Adrenal gland (tissue), 9 donors: ENCODE measurements at regions not wholly inside any gene's neighbourhood (a gene's known extent, or its start where the extent isn't known, plus 50 kb on each side); places are given as distances from the start of the nearest gene placed in this dataset.

Experiments used
- DNase-seq, 7 donors: peaks; one replicate each; pipeline ENCODE4 v3.0.0-alpha.2; 2019 to 2020
- H3K27ac ChIP-seq, 5 donors: fragments of 200-600 bp; sonication (generic) in 4 of 5; 1 replicate in 3 of 5; 2 replicates in 2 of 5; pipeline versions ENCODE4 v1.5.1 to v1.8.0; 2016 to 2020; ENCODE audit warnings: mild to moderate bottlenecking in 1 of 5
- H3K27me3 ChIP-seq: fragments of 200-600 bp; 2 replicates; pipeline ENCODE4 v1.8.0; 2021
- H3K36me3 ChIP-seq, 2 donors: fragments of 200-600 bp; replicated peaks in 1 of 2; 1 replicate in 1 of 2; 2 replicates in 1 of 2; pipeline versions ENCODE4 v1.5.1 to v1.8.0; 2018 to 2022
- H3K4me1 ChIP-seq, 2 donors: fragments of 200-600 bp; replicated peaks in 1 of 2; 1 replicate in 1 of 2; 2 replicates in 1 of 2; pipeline versions ENCODE4 v1.5.1 to v1.8.0; 2018 to 2021
- H3K4me3 ChIP-seq, 4 donors: fragments of 200-600 bp; sonication (generic) in 3 of 4; one replicate each; pipeline ENCODE4 v1.5.1; 2016 to 2018
- H3K9me3 ChIP-seq, 3 donors: fragments of 200-600 bp; sonication (generic) in 1 of 3; replicated peaks in 1 of 3; 1 replicate in 2 of 3; 2 replicates in 1 of 3; pipeline versions ENCODE4 v1.5.1 to v1.8.0; 2016 to 2021
- POLR2A ChIP-seq, 2 donors: fragments of 450-650 bp; IDR thresholded peaks; one replicate each; pipeline ENCODE4 v1.6.1; 2017; ENCODE audit warnings: antibody characterized with exemption in 2 of 2, mild to moderate bottlenecking in 2 of 2, moderate library complexity in 1 of 2
- WGBS, 4 donors: extraction: QIAGEN DNeasy Blood & Tissue Kit in 2 of 4; methylation state at CpG; one replicate each; pipeline versions ENCODE4 v1.1.5 to v1.1.7; 2013 to 2017; 5-methylcytosine and 5-hydroxymethylcytosine counted together
- intact Hi-C, 2 donors: fragments of 100-400 bp; cut with DNase I; formaldehyde crosslinking; loops; one replicate each; pipeline versions ENCODE4 v1.14.1 to v1.15.0; 2022 to 2023
- TF ChIP-seq, protein P1 (sequence below), 6 experiments: fragments of 450-650 bp in 4 of 6; fragments of 200-600 bp in 2 of 6; sonication (generic) in 1 of 6; IDR thresholded peaks; 1 replicate in 5 of 6; 2 replicates in 1 of 6; pipeline versions ENCODE4 v1.5.1 to v1.8.0; 2016 to 2021; ENCODE audit warnings: antibody characterized with exemption in 6 of 6, mild to moderate bottlenecking in 2 of 6, moderate library complexity in 1 of 6
- donor health status: healthy with polysubstance abuse.
- donor health status: Bipolar disorder and iron deficiency.
- donor health status: DM: yes; HTN: yes; CAD: no.
- donor health status: DM: no; HTN: no; CAD: no.
- donor health status: DM: no; HTN: no; CAD: no.

DNA sequence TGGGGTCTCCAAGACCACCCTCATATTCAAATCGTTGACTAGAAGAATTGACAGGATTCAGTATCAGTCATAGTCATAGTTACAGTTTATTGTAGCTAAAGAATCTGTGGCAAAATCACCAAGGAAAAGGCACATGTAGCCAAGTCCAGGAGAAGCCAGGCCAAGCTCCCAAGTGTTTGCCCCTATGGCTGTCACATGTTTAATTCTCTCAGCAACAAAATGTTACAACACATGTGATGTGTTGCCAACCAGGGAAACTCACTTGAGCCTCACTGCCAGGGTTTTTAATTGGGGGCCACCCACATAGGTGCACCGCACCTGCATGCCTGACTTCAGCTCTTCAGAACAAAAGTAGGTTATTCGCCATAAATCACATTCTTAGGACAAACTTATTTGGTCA, 1030.9 kb upstream of the CELF2 start:
- Histone ChIP-seq H3K4me1 (no peaks in the 10 kb centered on the region), H3K4me3 (no peak overlapping the region), H3K36me3 (no peaks in the 10 kb centered on the region), H3K9me3 (no peaks in the 10 kb centered on the region), H3K27me3 (no peaks in the 10 kb centered on the region), H3K27ac (no peak overlapping the region)
- TF ChIP-seq POLR2A (IDR thresholded peaks at IDR 0.05) = no peak
- TF ChIP-seq, protein P1, sequence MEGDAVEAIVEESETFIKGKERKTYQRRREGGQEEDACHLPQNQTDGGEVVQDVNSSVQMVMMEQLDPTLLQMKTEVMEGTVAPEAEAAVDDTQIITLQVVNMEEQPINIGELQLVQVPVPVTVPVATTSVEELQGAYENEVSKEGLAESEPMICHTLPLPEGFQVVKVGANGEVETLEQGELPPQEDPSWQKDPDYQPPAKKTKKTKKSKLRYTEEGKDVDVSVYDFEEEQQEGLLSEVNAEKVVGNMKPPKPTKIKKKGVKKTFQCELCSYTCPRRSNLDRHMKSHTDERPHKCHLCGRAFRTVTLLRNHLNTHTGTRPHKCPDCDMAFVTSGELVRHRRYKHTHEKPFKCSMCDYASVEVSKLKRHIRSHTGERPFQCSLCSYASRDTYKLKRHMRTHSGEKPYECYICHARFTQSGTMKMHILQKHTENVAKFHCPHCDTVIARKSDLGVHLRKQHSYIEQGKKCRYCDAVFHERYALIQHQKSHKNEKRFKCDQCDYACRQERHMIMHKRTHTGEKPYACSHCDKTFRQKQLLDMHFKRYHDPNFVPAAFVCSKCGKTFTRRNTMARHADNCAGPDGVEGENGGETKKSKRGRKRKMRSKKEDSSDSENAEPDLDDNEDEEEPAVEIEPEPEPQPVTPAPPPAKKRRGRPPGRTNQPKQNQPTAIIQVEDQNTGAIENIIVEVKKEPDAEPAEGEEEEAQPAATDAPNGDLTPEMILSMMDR (IDR thresholded peaks at IDR 0.05) = no peak
- intact Hi-C loops = no loop called here
- DNase-seq = no peak
- 84 to 95% (median 92%) methylated on average over 3 of the region's 3 CpGs for WGBS, 4 donors

DNA sequence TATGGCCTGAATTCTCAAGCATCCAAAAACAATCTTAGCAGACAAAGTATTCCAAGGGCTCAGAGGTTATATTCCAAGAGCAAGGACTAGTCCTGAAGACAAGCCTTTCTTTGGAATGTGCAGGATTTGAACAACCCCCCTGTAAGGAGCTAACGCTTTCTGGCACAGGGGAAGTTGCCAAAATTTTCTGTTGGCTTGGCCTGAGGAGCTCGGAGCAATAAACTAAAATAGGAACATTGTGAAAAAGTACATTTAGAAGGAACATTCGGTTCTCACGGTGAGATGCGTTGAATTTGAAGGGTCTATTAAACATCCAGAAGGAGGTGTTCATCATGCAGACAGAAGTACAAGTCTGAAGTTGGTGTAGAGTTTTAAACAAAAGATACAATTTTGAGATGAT, 1030.5 kb upstream of the CELF2 start:
- no peak overlapping the region for H3K27ac ChIP-seq
- intact Hi-C loops = no loop called here
- no peak overlapping the region for H3K4me3 ChIP-seq
- no peak for DNase-seq
- no peak for TF ChIP-seq POLR2A (IDR thresholded peaks at IDR 0.05)
- TF ChIP-seq, protein P1 (IDR thresholded peaks at IDR 0.05) = no peak
- no peaks in the 10 kb centered on the region for H3K27me3 ChIP-seq
- 77 to 84% (median 80%) methylated on average over 5 of the region's 5 CpGs for WGBS, 4 donors
- H3K4me1 ChIP-seq = no peaks in the 10 kb centered on the region
- H3K9me3 ChIP-seq = no peaks in the 10 kb centered on the region
- no peaks in the 10 kb centered on the region for H3K36me3 ChIP-seq

DNA sequence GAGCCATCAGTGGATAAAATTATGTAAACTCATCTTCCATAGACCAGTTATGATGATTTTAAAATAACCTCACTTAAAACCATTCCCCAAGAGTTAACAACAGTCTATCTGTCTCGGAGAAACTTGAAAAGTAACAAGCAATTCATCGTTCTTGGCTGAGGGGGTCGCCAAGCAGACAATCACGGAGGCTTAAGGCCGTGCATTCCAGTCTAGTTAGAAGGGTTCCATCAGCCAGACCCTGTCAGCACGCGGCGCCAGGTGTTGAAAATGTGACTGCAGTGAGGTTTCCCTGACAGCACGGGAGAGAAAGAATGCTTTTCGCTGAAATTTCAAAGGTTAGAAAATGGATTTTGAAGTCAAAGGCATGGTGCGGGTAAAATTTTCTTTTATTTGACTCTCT, 1025.0 kb upstream of the CELF2 start:
- TF ChIP-seq, protein P1 (IDR thresholded peaks at IDR 0.05) = no peak
- TF ChIP-seq POLR2A (IDR thresholded peaks at IDR 0.05) = no peak
- H3K27me3 ChIP-seq = no peaks in the 10 kb centered on the region
- H3K9me3 ChIP-seq = no peaks in the 10 kb centered on the region
- intact Hi-C loops = no loop called here
- no peak for DNase-seq
- H3K4me1 ChIP-seq = no peaks in the 10 kb centered on the region
- 49 to 54% (median 50%) methylated on average over 11 of the region's 11 CpGs for WGBS, 4 donors
- no peaks in the 10 kb centered on the region for H3K36me3 ChIP-seq
- no peak overlapping the region for H3K27ac ChIP-seq
- no peak overlapping the region for H3K4me3 ChIP-seq

DNA sequence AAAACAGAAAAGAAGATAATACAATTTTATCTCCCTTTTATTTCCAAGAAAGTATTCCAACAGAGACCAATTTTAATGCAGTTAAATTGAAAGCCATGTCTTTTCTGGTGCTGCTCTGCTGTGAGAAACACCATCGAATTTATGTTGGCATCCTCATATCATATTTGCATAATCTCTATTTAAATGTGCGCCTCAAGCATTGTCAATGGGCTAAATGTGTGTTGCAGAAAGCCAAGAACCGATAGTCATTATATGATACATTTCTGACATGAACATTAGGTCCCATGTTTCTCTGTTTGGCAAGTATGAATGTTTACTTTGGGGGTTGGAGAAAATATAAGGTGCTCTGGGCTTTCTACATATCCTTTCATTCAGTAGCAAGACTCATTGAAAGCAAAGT, 1023.5 kb upstream of the CELF2 start:
- intact Hi-C loops = no loop called here
- WGBS, 4 donors = 65 to 78% (median 71%) methylated on average over 3 of the region's 3 CpGs
- Histone ChIP-seq H3K27ac (no peak overlapping the region), H3K27me3 (no peaks in the 10 kb centered on the region), H3K9me3 (no peaks in the 10 kb centered on the region), H3K4me3 (no peak overlapping the region), H3K36me3 (no peaks in the 10 kb centered on the region), H3K4me1 (no peaks in the 10 kb centered on the region)
- TF ChIP-seq POLR2A (IDR thresholded peaks at IDR 0.05) = no peak
- TF ChIP-seq, protein P1 (IDR thresholded peaks at IDR 0.05) = no peak
- no peak for DNase-seq
